GM18907 (cell line): ENCODE measurements at regions not wholly inside any gene's neighbourhood (a gene's known extent, or its start where the extent isn't known, plus 50 kb on each side); places are given as distances from the start of the nearest gene placed in this dataset.
"Not testable (repeated sequence)": the region's sequence is repeated elsewhere in the genome, so short reads cannot be mapped to it uniquely, and the experiment has no call there.

Experiments
- ATAC-seq: cut with Tn5 transposase; IDR thresholded peaks from one replicate; pipeline ENCODE4 v1.9.1; 2021; ENCODE audit warnings: mild to moderate bottlenecking, moderate library complexity; ENCODE audit not compliant: unreplicated experiment

DNA sequence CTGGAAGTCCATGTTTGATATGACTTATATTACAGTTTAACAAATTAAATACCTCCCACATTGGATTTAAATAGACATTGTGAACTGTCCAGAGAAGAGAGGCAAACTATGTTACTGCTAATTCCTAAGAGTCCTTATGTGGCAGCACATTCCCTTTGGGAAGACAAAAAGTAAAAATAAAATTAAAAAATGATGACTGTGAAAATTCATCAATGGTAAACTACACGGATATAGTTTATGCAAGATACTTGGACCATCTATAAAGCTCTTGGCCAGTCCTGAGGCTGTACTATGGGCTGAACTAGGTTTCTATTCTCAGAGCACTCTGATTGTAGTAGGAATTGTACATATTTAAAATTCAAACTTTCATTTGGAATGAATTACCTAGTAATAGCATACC is 206.4 kb downstream of the LRRK2 start:
- no peak for ATAC-seq

DNA sequence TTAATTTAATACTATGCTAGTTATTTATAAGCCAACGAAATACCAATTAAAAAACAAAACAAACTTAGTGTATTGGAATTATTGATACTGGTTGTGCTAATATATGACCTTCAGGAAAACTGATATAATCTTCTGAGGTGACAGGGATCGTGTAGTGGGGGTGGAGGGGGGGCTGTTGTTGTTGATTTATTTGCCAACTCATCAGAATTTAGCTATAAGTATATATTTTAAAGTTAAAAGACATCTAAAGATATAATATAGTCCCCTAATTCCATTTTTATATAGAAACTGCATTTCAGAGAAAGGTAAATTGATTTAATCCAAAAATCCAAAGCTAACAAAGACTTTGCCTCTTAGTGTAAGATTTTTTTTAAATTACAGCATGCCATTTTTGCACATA is 210.5 kb downstream of the LRRK2 start:
- no peak for ATAC-seq

DNA sequence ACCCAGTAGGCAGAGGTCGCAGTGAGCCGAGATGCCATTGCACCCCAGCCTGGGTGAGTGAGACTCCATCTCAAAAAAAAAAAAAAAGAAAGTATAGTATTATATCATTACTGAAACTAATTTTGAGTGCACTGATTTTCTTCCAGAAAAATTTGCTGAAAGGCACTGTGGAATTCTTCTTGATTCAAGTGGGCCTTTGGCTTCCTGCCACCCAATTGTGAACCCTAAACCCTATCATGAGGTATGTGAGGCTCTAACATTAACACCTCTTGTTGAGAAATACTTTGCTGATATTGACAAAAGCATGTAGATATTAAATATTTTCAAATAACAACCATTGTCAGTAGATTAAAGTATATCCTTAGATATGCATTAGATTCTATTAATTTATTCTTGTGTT is 211.2 kb downstream of the LRRK2 start:
- no peak for ATAC-seq

DNA sequence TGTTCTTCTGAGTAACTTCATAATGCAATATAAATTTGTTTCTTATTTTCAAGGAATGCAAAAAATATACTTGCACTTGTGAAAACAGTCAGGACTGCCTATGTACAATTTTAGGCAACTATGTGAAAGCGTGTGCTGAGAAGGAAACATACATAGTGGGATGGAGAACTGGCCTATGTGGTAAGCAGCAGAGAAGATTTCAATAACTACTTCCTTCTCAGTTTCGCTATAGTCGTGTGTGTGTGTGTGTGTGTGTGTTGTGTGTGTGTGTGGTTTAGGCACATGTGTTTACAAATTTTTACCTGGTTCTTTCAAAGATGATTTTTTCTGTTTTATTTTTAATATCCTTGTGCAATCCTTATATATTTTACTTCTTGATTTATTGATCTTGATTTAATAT is 211.8 kb downstream of the LRRK2 start:
- ATAC-seq, result no peak

DNA sequence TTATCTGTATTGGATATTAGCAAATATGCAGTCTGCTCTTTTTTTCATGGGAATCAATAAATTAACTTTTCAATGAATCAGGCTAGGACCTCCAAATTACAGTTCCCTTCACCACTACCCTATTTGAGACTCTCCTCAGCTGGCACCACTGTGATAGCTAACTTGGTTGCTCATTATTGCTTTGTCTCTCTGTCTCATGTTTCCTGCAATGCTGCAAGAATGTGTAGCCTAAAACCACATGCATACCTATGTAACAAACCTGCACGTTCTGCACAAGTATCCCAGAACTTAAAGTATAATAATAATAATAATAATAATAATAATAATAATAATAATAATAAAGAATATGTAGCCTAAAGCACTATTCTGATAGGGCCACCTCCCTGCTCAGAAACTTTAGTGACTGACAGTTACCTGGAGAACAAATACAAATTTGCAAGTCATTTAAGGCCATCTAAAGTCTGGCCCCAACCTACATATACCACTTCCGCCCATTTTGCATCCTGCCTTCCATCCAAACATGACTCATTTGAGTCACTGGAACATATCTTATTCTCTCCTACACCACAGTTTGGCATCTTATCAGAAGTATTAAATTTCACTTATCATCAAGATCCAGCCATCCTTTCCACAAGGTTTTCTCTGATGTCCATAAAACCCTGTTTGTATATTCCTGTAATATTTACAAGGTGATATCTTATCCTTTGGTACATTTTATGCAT is 215.1 kb downstream of the LRRK2 start:
- ATAC-seq, result no peak

DNA sequence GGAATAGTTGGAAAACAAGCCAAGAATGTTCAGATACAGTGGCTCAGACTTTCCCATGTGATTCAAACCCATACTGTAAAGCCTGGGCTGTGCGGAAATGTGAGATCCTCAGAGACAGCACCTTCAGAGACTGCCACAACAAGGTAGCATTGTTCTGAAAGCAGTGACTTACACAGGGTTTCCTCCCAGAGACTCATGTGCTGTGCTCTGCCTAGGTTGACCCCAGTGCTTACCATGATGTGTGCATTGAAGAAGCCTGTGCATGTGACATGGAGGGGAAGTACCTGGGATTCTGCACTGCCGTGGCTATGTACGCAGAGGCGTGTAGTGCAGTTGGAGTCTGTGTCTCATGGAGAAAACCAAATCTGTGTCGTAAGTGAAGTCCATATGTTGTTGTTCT is 219.4 kb downstream of the LRRK2 start:
- ATAC-seq, result no peak

DNA sequence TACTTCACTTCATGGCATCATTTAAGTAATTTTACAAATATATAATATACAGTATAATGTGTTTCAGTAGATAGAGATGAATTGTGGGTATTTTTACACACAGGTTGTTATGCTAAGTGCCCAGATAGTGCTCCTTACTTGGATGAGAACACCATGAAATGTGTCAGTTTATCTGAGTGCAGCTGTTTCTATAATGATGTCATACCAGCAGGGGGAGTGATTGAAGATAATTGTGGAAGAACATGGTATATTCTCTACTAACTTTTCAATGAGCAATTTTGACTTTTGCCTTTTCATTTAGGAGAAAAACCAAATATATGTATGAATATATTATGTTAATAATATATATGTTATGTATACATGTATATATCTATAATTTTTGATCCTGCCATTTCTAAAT is 221.6 kb downstream of the LRRK2 start:
- ATAC-seq, result peak; percentile 83

DNA sequence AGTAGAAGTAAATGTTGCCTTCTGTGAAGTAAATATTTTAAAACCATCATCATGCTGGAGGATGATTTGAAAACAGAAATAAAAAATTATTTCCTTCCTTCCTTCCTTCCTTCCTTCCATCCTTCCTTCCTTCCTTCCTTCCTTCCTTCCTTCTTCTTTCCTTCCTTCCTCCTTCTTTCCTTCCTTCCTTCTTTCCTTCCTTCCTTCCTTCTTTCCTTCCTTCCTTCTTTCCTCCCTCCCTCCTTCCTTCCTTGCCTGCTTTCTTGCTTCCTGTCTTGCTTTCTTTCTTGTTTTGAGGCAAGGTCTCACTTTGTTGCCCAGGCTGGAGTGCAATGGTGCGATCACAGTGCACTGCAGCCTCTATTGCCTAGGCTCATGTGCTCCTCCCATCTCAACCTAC is 223.7 kb downstream of the LRRK2 start:
- not testable (repeated sequence) for ATAC-seq

DNA sequence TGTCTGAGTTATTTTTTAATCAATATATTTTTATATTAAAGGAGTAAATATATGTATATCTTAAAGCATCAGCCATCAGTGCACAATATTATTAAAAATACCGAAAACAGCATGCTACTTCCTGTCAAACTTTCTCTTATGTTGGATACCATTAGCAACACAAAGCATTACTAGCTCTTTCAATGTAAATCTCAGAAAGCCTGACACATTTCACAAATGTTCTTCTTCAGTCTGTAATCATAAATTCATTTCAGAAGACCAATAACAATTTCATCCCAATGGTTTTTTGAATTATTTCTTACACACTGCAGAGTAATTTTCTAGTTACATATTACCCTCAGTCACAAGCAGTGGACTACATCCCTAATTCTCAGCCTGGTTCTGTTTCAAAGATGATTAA is 226.9 kb downstream of the LRRK2 start:
- ATAC-seq, result no peak

DNA sequence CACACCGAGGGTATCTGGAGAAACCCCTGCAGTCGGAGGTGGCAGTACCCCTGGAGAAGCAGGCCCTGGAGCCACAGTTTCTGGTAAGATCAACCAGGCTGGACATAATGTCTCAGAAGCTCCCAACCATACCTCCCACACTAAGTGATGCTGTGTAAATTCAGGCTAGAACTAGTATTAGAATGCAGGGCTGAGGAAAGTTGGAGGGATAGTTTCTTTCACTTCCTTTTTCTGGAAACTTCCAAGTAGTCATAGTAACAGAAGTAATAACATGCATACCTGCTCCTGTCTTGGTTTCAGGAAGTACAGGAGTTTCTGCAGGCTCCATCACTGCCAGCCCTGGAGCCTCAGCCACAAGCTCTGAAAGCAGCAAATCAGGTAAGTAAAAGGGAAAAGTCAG is 228.1 kb upstream of the CNTN1 start:
- no peak for ATAC-seq

DNA sequence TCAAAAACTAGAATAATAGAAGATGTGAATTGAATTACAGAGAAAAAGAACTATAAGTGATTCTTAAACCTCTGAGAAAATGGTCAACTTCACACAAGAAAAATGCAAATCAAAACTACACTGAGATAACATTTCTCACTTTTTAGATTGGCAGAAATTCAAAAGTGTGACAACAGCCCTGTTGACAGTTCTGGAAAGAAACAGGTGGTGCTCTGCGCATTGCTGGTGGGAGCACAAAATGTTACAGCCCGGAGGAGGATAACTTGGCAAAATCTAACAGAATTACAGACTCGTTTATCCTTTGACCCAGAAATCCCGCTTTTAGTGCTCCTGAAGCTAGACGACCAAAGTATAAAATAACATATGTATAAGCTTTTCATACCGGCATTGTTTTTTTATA is 222.5 kb upstream of the CNTN1 start:
- ATAC-seq, result no peak

DNA sequence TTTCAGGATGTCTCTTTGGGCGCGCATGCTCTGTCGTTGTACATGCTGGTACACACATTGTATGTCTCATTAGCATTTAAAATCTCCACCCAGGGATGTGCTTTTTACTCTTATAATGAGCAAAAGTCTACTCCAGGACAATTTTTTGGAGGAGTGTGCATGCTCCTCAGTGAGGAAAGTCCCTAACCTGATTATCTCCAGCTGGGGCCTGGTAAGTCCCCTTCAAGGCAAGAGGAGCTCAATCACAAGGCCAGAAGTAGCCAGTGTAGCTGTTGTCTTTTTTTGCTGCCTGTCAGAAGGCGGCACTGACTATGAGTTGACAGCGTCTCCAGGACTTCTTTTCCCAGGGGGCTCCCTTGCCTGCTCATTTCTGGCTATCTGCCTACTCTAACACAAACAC is 218.3 kb upstream of the CNTN1 start:
- ATAC-seq, result no peak

DNA sequence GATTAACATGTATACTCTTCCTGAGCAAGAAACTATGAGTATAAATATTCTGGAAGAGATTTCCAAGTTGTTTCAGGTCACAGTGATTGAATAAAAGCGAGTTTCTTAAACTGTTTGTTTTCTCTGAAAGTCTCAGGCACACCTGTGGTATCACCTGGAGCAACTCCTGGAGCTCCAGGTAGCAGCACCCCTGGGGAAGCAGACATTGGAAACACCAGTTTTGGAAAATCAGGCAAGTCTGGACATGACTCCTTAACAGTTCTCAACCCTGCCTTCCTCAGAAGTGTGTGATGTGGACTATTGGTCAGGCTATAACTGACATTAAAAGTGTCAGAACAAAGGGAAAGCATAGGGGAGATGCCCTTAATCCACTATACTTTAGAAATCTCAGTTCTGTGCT is 217.6 kb upstream of the CNTN1 start:
- ATAC-seq, result no peak

DNA sequence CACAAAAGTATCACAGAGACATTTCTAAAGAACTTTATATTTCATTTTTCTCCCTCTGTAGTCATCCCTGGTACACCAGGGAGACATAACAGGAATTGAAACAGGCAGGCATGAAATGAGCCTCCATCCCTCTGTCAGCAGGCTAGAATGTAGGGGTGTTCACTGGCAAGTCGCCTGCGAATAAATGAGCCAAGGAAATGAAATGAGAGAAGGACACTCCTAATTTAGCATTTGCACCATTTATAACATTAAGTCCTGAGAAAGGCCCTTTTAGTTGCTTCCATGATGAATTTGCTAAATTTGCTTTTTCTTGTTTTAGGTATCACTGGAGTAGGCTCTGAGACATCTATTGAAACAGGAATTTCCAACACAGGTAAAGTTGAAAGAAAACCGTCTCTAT is 192.4 kb upstream of the CNTN1 start:
- ATAC-seq, result no peak

DNA sequence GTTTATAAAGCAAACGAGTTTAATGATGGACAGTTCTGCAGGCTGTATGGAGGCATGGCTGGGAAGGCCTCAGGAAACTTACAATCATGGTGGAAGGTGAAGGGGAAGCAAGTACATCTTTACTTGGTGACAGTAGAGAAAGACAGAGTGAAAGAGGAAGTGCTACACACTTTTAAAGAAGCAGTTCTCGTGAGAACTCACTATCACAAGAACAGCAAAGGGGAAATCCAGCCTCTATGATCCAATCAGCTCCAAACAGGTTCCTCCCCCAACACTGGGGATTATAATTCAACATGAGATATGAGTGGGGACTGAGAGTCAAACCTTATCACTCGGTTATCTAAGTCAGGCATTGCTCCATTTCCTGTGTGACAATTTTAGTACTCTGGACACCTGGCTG is 189.9 kb upstream of the CNTN1 start:
- ATAC-seq, result peak; percentile 64

DNA sequence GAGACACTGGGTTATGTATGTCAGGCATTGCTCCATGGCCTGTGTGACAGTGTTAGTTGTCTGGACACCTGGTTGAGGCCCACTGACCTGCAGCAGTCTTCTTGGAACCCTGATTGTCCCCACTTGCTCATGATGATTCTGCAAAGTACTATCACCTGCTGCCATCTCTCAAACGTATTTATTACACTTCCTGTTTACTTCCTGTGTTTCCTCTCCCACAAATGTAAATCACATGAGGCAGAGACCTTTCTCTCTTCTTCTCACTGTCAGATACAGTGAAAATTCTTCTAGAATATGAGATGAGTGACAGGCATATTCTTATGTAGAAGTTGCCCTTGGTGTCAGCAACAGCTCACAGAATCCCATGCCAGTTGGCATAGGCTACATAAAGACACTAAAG is 186.9 kb upstream of the CNTN1 start:
- ATAC-seq, result no peak

DNA sequence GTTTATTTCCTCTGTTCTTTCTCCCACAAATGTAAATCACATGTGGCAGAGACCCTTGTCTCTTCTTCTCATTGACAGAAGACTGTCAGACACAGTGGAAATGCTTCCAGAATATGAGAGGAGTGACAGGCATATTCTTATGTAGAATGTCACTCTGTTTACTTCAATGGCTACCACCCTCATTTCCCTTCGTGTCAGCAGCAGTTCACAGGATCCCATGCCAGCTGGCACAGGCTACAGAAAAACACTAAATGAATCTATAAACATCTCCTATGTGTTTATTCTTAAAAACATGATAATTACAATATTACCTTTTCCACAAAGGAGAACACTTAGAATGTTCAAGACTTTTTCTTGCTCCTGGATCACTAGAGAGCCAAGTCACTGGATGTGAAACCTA is 183.8 kb upstream of the CNTN1 start:
- ATAC-seq, result no peak

DNA sequence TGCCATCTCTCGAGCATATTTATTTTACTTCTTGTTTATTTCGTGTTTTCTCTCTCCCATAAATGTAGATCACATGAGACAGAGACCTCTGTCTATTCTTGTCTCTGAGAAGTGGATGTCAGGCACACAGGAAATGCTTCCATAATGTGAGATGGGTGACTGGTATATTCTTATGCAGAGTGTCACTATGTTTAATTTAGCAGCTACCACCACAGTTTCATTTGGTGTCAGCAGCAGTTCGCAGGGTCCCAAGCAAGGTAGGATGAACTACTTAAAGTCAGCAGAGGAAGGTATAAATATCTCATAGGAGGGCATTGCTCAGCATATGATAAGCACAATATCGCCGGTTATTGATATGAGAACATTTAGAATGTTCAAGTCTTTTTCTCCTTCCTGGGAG is 180.9 kb upstream of the CNTN1 start:
- no peak for ATAC-seq

DNA sequence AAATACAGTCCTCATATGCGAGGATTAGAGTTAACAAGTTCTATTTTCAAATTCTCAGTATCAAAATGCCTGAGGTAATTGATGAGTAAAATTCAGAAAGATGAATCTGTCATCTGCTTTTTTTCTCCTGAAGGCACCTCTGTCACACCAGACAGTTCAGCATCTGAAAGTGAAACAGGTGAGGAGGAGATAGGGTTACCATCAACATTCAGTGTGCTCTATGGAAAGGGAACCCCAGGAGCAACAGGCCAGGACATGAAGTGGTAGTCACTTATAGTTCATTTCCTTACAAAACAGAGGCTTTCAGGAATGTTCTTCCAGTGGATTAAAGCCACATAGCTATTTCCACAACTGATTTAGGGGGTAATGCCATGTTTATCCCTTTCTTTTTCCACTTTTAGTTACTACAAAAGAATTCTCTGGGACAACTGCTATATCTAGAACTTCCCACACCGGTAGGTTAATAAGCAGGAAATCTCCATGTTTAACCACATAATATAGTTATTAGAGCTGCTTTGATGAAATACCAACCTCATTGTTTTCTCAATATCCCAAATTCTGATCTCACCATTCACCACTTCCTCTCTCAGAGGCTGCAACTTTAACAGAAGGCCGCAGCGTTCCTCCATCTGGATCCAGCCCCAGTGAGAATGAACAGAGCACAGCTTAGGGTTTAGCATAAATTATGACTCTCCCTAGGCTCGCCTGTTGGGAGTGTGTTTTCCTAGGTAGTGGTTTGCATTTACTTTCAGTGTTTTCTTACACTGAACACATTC is 177.0 kb upstream of the CNTN1 start:
- ATAC-seq, result peak; percentile 73

DNA sequence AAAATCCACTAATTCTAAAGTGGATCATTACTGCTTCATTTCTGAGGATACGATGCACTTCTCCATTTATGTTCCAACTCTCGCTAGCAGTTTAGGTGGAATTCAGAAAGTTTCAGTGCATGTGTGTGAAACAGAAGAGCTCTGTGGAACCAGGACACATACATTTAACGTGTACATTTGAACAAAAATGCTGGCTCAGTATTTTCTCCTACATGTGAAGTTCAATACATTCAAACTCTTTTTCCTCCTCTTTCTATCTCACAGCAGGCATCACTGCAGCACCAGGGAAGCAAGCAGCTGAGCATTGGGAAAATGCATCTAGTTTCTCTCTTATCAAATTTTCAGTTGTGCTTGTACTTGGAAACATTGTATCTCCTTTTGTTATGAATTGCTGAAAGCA is 169.4 kb upstream of the CNTN1 start:
- ATAC-seq, result no peak

DNA sequence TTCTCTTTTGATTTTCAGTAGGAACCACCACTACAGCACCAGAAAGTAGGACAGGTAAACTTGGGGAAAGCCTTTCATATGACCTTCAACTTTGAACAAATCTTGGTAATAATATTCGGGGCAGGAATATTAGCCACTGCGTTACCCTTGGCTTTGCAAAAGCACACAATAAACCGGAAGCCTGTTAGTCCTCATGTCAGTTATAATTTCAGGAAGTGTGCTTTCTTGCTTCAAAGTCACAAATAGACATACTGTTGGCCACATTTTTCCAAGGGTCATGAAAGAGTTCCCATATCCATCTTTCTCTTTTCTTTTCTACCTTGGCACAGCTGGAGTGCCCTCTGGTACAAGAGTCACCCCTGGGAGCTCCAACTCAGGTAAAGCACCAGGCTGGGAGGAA is 167.2 kb upstream of the CNTN1 start:
- ATAC-seq, result no peak

DNA sequence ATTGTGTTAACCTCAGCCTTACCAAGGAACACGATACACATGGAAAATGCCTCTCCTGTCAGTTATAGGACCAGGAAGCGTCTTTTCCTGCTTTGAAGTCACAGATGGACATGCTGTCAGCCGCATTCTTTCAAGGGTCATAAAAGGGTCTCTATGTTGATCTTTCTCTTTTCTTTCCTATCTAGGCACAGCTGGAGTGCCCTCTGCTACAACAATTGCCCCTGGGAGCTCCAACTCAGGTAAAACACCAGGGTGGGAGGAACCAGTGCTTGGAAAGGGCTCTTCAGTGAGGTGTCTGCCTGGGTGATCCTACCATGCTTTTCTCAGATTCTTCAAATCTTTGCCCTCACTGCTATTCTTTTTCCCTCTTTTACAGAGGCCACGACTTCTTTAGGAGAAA is 157.4 kb upstream of the CNTN1 start:
- no peak for ATAC-seq

DNA sequence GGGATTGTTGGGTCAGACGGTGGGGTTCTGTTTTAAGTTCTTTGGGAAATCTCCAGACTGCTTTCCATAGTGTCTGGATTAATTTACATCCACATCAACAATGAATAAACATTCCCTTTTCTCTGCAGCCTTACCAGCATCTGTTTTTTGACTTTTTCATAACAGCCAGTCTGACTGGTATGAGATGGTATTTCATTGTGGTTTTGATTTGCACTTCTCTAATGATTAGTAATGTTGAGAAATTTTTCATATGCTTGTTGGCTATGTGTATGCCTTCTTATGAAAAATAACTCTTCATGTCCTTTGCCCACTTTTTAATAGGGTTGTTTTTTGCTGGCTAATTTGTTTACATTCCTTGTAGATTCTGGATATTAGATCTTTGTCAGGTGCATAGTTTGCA is 140.8 kb upstream of the CNTN1 start:
- ATAC-seq, result no peak
